NCI-H2227 (cell line): ENCODE measurements at regions not wholly inside any gene's neighbourhood (a gene's known extent, or its start where the extent isn't known, plus 50 kb on each side); places are given as distances from the start of the nearest gene placed in this dataset.
"Not testable (repeated sequence)": the region's sequence is repeated elsewhere in the genome, so short reads cannot be mapped to it uniquely, and the experiment has no call there.

Source experiments
- DNase-seq: peaks from one replicate; lab custom pipeline; 2025; ENCODE audit not compliant: unreplicated experiment; lab: John Stamatoyannopoulos, UW

DNA sequence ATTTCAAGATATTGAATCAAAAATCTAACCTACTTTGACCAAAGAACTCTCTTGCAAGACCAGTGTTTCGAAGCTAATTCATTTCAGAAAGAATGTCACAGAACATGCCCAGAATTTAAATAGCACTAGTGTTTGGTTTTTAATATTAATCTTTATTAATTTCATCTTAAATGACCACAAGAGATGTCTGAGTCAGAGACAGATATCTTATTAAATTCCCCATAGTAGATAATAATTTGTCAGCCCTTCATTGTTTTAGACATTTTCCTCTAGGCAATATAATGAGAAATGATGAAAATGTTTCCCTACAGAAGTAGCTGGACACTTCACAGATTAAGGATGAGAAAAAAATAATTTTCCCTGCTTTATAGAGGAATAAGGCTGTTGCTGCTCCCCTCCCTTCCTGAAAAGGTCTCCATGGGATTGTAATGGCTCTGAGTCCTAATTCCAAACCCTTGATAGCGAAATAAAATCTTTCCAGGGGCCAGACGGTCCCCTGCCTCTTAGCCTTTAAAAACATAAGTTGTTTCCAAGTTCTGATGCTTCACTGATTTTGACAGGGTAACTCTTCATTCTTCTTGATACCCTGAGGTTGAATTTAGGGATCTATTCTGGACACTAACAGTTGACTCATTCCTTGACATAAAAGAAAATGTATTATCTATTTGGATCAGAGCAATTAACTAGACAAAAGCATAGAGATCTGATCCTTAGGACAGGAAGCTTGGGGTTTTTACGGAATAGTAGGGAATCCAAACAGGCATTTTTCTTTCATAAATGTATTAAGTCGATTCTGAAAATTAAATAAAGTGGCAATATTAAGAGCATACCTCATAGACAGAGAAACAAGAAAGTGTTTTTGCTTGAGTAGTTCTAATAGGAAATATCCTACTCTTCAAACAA lies 820.8 kb downstream of the BRINP3 start:
- DNase-seq = no peak

DNA sequence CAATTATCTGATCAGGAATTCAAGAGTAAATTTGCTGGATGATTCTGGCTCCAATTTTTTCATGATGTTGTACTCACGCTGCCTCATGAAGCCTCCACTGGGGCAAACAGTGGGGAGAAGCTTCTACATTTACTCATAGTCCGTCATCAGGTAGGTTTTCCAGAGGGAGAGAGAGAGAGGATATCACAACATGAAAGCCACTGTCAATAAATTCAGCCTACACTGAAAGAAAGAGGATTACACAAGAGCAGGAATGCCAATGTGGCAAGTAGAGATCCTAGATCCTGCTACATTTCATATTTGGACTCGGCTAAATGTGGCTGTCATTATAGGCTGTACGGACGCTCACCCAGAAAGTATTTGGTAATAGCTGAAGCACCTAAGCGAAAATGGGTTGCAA lies 819.9 kb downstream of the BRINP3 start:
- DNase-seq = no peak

GRCh38 chr1:189658381-189658780 lies 819.3 kb downstream of the BRINP3 start:
- DNase-seq = no peak

DNA sequence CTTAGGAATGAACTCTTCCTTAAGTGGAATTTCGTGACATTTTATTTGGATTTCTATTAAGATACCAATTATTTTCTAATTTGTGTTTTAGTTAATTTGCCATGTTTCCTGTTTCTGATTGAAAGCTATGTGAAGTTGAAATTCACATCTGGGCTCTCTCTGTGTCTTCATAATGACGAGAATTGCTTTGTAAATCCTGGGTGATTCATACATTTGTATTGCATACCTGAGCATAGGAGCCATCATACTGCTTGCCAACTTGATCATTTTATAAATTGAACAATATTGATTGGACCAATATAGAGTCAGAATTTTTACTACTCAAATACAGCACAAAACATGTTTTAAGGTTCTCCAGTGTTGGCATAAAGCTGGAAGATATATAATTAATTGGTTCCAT lies 817.9 kb downstream of the BRINP3 start:
- no peak for DNase-seq

DNA sequence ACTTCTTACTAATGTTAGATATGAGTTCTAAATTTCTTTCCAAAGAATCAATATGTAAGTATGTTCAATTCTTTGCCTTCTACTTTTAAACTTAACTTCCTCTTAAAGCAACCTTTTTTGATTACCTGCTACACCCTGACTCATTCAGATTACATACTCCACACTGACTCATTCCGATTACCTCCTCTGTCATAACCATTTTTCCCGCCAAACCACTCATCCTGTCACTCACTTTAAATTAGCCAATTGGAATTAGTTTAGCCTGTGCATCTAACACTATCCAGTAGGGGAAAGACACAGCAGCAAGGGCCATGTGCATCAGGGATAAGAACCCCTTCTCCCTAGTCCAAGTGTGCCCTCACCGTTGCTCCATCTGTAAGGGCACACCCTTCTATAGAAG lies 815.5 kb downstream of the BRINP3 start:
- no peak for DNase-seq

GRCh38 chr1:189669846-189670245 lies 807.8 kb downstream of the BRINP3 start:
- DNase-seq = no peak

- no peak for DNase-seq
These were observed 804.4 kb downstream of the BRINP3 start for GRCh38 chr1:189673217-189673616.

GRCh38 chr1:189675712-189676244 lies 801.9 kb downstream of the BRINP3 start:
- no peak for DNase-seq

- no peak for DNase-seq
These were observed 798.9 kb downstream of the BRINP3 start for GRCh38 chr1:189678779-189679178.

DNA sequence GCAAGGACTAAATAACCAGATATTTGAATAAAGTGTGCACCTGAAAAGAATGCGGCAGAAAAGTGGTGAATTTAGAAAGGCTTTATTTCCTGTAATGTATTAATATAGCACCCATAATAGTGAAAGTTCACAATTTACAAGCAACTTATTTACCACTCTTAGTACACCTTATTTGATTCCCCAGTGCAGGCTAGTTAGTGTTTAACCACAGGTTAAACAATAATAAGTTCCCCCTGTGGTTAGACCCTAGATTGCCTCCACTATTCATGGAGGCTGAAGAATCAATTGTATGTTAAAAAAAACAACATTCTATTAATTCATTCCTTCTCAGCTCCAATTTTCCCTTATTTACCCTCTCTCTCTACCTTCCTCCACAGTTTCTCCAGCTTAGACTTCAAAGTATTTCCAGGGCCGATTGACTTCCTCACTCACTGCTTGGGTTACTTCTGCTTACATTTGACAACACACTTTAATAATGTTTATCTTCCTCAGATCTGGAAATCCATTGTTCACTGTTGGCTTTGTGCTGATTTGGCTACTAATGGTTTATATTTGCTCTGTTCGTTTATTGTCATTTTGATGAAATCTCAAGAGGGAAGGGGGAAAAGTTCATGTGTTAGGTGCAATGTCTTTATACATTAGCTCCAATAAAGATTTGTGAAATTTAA lies 796.3 kb downstream of the BRINP3 start:
- DNase-seq = no peak

GRCh38 chr1:189682591-189682990 lies 795.1 kb downstream of the BRINP3 start:
- no peak for DNase-seq

DNA sequence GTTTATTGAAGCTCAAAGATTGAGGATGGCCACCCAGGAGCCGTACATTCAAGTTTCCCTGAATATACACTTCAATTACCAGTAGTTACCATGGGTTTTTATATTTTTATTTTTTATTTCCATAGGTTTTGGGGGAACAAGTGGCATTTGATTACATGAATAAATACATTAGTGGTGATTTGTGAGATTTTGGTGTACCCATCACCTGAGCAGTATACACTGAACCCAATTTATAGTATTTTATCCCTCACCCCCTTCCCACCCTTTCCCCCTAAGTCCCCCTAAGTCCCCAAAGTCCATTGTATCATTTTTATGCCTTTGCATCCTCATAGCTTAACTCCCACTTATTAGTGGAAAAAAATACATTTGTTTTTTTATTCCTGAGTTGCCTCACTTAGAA lies 791.4 kb downstream of the BRINP3 start:
- no peak for DNase-seq

GRCh38 chr1:189693140-189693539 lies 784.5 kb downstream of the BRINP3 start:
- no peak for DNase-seq

GRCh38 chr1:189696297-189696696 lies 781.4 kb downstream of the BRINP3 start:
- no peak for DNase-seq

DNA sequence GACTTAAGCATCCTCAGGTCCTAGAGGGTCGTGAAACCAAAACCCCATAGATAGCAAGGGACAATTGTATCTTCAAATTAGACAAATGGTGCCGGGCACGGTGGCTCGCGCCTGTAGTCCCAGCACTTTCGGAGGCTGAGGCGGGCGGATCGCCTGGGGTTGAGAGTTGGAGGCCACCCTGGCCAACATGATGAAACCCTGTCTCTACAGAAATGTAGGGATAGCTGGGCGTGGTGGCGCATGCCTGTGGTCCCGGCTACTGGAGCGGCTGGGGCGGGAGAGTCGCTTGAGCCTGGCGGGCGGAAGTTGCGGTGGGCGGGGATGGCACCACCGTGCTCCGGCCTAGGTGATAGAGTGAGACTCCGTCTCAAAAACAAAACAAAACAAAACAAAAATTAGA lies 780.6 kb downstream of the BRINP3 start:
- DNase-seq = no peak

DNA sequence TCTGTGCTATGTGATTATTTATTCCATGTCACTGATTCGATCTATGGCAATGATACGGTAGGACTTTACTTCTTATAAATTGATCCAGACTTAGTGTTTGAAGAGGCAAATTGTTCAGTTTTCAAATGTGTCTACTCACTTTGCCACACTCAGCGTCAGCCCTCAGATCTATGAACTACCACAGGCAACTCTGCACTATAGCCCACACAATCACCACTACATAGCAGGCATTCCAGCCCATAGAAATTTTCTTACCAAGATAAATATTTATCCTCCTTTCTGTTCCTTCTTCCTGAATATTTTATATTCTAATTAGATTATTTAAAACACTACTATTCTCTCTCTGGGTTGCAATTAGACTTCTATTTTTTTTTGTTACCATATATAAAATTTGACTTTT lies 776.1 kb downstream of the BRINP3 start:
- DNase-seq = no peak

GRCh38 chr1:189706594-189706993 lies 771.1 kb downstream of the BRINP3 start:
- DNase-seq = no peak

DNA sequence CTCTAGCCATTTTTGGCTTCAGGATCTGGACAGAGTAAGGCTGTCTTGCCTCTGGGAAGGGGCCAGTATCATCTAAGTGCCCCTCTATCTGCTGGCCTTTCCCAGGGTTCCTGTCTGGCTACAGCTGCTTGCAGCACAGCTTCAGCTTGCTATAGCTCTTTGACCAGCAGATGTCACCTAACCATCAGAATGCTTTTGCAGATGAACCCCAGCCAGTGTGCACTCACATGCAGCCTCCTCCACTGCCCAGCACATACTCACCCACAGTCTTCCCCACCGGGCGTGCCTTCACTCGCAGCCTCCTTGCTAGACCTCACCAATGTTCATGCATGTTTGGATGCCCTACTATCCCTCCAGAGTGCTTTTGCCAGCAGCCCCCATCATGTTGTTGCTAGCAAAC lies 769.0 kb downstream of the BRINP3 start:
- no peak for DNase-seq

DNA sequence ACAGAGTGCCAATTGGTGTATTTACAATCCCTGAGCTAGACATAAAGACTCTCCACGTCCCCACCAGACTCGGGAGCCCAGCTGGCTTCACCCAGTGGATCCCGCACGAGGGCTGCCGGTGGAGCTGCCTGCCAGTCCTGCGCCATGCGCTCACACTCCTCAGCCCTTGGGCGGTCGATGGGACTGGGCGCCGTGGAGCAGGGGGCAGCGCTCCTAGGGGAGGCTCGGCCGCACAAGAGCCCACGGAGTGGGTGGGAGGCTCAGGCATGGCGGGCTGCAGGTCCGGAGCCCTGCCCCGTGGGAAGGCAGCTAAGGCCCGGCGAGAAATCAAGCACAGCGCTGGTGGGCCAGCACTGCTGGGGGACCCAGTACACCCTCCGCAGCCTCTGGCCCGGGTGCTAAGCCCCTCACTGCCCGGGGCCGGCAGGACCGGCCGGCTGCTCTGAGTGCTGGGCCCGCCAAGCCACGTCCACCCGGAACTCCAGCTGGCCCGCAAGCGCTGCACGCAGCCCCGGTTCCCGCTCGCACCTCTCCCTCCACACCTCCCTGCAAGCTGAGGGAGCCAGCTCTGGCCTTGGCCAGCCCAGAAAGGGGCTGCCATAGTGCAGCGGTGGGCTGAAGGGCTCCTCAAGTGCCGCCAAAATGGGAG lies 759.4 kb downstream of the BRINP3 start:
- not testable (repeated sequence) for DNase-seq

GRCh38 chr1:189726806-189727205 lies 750.9 kb downstream of the BRINP3 start:
- no peak for DNase-seq

DNA sequence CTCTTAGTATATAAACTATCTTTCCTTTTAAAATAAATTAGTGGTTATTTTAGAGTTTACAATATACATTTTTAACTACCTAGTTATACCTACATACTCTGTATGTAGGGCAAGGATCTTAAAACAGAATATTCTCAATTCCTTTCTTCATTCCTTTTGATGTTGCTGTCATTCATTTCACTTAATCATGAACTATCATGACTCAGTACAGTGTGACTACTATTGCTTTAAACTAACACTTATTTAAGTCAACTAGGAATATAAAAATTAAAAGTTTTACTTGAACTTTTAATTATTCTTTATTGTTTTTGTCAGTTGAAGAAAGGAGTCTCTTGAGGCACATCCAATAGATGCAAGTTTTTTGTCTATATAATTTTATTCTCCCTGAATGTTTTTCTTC lies 726.4 kb downstream of the BRINP3 start:
- no peak for DNase-seq
